ENCODE measurements at regions not wholly inside any gene's neighbourhood (a gene's known extent, or its start where the extent isn't known, plus 50 kb on each side); places are given as distances from the start of the nearest gene placed in this dataset.

GRCh38 chr22:44578110-44578457 lies 80.1 kb upstream of the RTL6 start:
- no peak for TF ChIP-seq CTCF (IDR thresholded peaks at IDR 0.05; ENCODE audit: insufficient read depth, low read length, poor library complexity, severe bottlenecking)
- no peak for TF ChIP-seq EZH2phosphoT487 (conservative IDR thresholded peaks at IDR 0.05; ENCODE audit: low read length)
